ENCODE measurements at regions not wholly inside any gene's neighbourhood (a gene's known extent, or its start where the extent isn't known, plus 50 kb on each side); places are given as distances from the start of the nearest gene placed in this dataset.
"Not testable (repeated sequence)": the region's sequence is repeated elsewhere in the genome, so short reads cannot be mapped to it uniquely, and the experiment has no call there.

DNA sequence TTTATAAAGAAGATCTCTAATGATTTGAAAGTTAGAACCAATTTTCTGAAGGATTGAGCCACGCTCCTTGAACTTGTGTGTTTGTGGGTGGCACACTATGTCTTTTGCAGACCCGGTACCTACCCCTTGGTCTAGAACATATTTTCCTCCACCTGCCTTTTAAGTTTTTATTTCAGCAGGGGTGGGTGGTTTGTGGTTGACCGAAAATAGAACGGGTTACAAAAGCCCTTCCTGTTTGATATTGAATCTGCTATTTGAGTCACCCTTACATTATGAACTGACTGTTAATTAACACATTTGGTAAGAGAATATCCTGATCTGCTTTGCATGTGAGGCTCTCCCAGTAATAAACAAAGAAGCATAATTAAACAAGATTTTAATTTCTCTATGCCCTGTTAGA lies 697.5 kb downstream of the GOLGA6L6 start:
- DNase-seq (ENCODE audit: low read depth in 2 of 2): not testable (repeated sequence)

Data from stimulated activated CD4-positive, alpha-beta T cell treated with anti-CD3 and anti-CD28 coated beads, Interleukin-12 subunit alpha, Interleukin-12 subunit beta, amount 100 ng/mL, for 24 hours (primary cell).